ENCODE measurements at regions not wholly inside any gene's neighbourhood (a gene's known extent, or its start where the extent isn't known, plus 50 kb on each side); places are given as distances from the start of the nearest gene placed in this dataset.
A peak's percentile ranks its signal among the peaks of the same experiment; 100 is the strongest.
"Not testable (repeated sequence)": the region's sequence is repeated elsewhere in the genome, so short reads cannot be mapped to it uniquely, and the experiment has no call there.

DNA sequence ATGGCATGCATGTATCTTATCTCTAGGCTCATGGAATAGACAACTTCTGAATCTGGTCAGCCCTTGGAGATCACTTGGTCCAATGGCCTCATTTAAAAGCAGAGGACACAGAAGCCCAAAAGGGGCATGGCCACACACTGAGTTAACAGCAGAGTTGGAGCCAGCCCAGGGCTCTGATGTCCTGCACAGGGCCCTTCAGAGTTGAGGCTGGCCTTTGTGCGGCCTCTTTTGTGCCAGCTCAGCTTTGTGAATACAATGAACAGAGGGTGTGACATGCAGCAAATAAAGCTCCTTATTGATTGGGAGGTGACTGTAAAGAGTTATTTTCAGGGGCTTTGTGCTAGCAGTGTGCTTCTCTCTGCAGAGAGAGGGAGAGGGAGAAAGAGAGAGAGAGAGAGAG lies 150.1 kb upstream of the STK32A start:
- DNase-seq: no peak

DNA sequence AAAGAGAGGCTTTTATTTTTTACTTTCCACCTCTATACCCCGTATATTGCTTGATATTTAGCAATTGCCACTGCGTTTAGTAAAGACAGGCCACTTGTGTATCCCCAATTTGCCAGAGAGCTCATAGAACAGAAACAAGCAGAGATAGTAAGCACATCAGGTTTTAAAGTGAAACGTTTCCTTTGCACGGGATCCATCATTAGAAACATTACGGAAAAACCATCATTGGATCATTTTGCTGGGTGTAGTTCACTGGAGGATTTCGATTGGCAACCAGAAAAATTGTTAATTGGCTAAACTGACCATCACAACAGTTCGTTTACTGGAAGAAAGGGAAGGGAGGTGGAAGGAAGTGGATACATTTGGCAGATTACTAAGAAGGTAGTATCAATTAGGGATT lies 149.4 kb upstream of the STK32A start:
- no peak for DNase-seq

DNA sequence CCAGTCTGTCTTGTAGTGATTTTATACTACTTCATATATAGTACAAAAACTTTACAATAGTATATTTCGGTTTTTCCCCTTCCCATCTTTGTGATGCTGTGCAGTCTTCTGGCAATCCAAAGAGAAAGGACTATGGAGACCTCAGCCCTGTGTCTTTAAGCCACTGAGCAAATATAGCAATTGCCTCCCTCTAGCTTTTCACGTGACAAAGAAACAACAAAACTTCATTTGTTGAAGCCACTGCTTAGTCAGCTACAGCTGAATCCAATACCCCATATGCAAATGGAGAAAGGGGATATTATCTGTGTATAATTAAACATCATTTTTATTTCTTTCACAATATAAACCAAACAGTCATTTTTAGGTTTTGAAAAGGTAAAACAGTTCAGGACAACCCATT lies 142.8 kb upstream of the STK32A start:
- DNase-seq: no peak

DNA sequence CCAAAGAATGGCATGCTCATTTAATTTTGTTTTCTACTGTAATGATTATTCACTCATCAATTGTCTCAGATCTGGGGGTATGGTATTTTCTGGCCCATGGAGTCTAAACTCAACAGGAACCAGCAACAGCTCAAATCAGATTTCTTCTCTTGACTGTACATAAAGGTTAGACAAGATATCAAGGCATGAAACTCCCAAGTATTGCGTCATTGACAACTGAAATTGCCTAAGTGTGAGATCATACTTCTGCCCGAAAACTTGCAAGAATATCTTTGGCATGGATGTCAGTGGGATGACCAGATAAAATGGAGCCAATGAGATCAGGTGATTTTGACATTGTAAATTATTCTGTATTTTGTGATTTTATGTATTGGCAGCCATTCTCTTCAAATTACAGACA lies 141.7 kb upstream of the STK32A start:
- no peak for DNase-seq

DNA sequence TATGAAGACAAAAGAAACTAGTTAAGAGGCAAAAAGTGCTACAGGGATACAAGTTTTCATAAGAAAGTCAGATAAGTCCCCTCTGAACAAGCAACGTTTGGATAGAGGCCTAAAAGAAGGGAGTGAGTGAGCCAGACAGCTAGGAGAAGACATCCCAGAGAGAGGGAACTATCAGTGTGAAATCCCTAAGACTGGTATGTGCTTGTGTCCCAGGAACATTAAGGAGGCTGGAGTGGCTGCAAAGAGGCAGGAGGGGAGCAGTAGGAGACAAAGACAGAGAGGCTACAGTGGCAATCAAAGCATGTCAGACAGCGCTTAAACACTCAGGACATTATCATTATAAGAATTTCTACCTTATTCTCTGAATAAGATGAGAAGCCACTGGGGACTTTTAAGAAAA lies 139.1 kb upstream of the STK32A start:
- DNase-seq: no peak

DNA sequence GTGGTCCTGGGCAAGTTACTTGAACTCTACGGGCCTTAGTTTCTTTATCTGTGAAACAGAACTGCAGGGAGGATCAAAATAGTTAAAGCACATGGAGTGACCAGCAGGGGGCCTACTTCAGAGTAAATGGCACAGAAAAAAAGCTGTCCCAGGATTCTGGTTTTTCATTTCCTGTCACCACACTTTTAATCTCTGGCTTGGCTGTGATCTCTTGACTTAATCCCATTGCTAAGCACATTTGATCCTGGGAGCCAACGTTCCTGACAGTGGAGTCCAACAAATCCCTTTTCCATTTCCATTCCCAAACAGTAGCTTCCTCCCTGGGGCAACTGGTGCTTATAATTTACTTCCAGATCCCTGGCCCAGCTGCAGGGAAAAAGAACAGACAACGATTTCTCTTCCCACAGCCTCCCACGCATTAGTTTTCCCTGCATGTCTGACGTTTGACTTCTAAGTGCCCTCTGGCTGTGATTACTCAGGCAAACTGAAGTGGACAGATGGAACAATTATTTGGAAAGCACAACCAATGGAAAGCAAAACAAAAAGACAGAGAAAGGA lies 136.5 kb upstream of the STK32A start:
- DNase-seq: peak; percentile 37

DNA sequence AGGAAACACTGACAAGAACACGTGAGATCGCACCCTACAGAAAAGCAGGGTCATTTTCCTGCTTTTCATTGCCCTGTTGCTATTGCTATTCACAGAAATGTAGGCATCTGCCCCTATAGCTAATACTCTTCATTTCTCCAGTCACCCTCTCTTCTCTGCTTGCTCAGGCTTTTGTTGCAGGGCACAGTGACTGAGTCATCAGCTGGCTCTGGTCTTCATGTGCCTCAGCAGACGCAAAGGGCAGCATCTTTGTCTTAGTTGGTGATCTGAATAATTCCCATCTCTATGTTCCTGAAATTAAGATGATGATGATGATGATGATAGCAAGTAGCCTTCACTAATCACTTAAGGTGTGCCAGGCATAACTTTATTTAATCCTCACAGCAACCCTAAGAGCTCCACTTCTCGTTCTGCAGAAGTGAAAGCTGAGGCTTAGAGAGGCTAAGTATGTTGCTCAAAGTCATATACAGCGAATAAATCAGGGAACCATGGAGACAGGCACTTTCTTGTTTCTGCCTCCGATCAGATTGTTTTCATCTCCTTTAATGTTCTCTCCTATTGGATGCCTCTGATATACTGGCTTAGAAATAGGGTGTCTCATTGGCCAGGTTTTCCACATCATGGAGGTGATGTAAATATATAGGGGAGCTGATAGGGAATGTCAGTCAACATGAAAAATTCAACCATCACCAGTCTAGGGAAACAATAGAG lies 133.0 kb upstream of the STK32A start:
- no peak for DNase-seq

DNA sequence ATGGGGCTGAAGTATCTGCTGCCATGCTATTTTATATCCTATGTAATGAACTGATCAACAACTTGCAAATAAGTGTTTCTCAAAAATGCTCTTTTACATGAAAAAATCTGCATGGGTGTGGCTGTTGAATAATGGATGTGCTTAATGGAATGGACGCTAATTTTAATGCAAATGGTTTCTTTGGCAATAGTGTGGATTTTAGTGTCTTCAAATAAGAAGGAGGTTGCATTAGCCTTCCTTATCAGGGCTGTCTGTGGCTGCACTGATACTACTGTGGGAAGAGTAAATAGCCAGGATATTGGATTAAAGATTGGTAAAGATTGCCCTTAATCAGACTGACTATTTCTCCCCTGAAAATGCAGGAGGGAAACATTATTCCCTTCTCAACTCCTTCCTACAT lies 121.9 kb upstream of the STK32A start:
- DNase-seq: no peak

DNA sequence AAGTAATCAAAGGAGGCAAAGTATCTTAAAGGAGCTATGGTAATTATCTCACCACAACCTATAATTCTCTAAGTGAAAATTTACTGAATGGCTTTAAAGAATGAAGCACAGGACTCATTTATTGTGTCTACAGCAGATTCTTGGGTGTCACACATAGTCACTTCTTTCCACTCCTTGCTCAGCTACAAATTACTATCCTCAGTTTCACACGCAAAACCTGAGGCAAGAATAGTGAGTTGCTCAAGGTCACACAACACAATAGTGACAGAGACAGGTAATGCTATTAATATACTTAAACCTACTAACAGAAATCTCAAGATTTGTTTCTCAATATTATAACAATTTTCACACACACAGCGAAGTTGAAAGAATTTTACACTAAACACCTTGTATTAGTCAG lies 120.9 kb upstream of the STK32A start:
- no peak for DNase-seq

DNA sequence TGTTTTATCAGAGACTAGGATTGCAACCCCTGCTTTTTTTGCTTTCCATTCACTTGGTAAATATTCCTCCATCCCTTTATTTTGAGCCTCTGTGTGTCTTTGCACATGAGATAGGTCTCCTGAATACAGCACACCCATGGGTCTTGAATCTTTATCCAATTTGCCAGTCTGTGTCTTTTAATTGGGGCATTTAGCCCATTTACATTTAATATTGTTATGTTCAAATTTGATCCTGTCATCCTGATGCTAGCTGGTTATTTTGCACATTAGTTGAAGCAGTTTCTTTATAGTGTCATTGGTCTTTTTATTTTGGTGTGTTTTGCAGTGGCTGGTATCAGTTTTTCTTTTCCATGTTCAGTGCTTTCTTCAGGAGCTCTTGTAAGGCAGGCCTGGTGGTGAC lies 95.1 kb upstream of the STK32A start:
- not testable (repeated sequence) for DNase-seq

DNA sequence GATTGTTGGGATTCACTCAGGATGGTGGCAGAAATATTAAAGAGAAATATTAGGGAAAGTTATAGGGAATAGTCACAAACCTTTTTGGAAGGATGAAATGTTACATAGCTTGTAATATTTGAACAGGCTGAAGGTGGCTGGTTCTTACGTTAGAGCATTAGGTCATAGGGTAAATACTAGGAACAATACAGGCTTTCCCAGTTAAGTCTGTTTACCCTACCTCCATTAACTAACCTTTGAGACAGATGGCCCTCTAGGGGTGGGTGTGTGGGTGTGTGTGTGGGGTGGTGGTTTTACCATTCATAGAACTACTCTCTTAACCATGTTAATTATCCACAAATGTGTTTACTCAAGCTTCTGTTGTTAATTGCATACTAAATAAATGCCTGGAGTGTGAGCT lies 94.3 kb upstream of the STK32A start:
- no peak for DNase-seq

DNA sequence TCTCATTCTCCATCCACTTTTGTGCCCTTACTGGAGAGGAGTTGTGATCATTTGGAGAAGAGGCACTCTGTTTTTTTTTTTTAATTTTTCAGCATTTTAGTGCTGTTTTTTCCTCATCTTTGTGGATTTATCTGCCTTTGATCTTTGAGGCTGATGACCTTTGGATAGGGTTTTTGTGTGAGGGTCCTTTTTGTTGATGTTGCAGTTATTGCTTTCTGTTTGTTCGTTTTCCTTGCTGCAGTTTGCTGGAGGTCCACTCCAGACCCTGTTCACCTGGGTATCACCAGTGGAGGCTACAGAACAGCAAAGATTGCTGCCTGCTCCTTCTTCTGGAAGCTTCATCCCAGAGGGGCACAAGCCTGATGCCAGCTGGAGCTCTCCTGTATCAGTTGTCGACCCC lies 93.2 kb upstream of the STK32A start:
- DNase-seq: not testable (repeated sequence)

DNA sequence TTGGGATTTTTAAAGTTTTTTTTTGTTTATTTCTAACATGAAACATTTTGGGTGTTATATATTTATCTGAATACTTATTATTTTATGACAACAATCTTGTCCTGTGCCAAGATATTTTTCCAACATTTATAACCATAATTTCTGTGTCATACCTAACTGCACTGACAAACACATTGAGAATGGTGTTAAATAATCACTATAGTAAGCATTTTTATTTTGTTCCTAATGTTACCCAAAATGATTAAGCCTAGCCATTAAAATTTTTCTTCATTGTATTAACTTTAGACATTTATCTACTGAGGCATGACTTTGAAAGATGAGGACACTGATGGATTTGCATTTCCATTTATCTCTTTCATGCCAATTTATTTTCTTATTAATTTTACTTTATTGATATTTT lies 91.6 kb upstream of the STK32A start:
- no peak for DNase-seq

DNA sequence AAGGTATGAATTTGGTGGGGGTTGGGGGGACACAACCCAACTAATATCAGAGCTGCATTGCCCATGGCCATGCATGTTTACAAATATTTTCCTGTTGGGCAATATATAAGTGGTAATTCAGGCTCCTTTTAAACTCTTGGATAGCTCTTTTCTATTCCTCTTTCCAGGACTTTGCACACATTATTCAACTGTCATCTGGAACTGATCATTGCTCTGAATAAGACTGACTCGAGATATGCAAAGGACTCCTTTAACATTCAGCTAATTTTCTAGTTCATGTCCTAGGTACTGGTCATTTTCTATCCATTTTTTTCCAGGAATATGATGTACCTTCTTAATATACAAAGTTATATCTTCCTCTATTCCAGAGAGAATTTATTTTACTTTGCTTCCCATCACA lies 89.5 kb upstream of the STK32A start:
- DNase-seq: no peak

DNA sequence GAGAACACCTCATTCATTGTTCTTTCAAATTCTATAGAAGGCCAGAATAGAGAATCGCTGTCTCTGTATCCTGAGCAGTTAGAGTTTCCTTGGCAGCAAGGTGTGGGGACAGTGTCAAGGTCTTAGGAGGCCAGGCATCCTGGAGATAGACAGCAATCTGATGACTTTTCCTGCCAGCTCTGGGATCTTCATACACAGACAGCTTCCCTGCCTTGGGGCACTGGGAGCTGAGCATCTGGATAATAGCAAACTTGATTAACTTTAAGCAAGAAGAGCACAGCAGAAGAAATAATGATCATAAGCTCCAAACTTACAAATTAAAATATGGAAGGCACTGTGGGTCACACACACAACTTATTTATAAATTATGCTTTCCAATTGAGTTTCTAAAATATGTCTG lies 86.1 kb upstream of the STK32A start:
- DNase-seq: no peak

DNA sequence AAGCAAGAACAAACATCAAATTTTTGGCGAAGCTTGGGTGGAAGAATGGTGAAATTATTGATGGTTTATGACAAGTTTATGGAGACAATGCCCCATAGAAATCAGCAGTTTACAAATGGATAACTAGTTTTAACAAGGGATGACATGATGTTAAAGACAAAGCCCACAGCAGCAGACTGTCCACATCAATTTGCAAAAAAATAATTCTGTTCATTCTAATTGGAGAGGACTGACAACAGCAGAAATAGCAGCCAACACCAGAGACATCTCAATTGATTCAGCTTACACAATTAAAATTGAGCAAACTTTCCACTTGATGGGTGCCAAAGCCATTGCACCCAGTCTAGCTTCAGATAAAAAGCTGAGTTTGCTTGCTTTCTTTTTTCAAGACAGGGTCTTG lies 82.7 kb upstream of the STK32A start:
- no peak for DNase-seq

DNA sequence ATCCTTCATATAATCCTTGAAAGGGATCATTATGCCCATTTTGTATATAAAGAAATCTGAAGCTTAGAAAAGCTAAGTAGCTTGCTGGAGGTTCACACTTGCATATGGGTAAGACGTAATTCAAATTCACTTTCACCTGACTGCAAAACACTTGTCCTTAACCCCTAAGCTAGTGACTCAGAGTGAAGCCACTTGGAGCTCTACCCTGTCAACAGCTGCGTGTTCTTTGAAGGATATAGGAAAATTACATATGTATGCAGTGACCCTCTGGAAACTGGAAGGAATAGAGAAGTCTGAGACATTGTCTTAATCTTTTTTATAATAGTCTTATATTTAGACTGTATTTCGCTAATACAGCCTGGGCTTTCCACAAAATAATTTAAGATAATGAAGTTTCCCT lies 80.0 kb upstream of the STK32A start:
- no peak for DNase-seq

DNA sequence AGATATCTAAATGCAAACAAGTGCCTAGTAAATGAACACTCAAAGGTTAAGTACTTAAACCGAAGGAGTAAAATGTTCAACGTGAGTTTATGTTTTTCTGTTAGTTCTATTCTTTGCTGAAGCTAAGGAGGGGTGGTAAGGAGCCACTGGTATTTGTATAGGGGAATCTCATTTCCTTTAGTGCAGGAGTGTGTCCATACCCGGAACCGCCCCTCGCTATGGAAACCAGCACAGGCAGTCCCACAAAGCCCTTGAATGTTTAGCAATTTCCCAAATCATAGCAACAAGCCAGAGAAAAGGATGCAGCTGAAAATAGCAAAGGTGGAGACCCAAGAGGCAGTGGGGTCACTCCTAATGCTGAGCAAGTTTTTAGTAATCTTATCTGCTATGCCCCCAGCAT lies 78.8 kb upstream of the STK32A start:
- DNase-seq: no peak

DNA sequence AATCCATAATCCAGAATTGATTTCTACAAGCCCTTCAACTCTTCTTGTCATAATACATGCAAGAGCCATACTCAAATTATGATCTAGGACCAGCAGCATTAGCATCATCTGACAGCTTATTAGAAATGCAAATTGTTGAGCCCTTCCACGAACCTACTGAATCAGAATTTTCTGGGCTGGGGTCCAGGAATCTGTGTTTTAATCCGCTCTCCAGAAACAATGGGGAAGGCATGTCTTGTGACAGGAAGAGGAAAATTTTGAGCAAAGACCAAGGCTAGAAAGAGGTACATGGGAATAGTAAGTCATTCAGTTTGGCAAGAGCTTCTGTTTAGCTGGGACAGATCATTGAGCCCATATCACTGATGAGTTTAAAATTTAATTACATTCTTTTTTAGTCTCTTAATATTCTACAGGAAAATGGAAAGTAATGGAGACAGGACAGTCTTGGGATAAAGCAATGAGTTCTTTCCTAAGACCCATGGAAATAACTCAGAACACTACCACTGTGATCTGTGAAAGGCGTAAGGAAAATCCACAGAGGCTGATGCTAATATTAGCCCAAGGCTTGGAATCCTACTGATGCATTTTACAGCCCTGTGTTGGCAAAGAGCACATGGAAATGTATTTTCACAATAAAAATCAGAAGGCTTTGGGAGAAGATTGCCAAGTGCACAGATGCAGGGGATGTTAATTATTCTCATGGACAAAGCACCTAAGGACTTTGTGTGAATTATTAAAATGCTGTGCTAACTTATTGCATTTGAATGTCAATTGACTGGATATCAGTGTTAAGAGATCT lies 73.7 kb upstream of the STK32A start:
- DNase-seq: peak; percentile 58

DNA sequence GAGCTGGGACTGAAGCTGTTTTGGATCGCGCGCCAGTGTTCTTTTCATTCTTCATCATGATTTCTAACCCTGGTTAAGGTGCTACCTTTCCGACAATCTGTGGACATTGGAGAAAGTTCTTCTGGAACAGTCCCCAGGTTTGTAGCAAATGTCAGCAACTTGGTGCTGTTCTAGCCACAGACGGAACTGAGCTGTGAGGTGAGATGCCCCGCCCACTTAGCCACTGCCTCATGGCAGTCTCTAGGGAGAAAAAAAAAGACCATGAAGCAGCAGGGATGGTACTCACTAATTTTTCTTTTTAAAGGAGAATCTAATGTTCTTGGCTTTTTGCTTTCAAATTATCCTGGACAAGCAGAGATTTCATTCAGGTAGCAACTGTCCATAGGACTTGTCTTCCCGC lies 72.1 kb upstream of the STK32A start:
- DNase-seq: no peak

DNA sequence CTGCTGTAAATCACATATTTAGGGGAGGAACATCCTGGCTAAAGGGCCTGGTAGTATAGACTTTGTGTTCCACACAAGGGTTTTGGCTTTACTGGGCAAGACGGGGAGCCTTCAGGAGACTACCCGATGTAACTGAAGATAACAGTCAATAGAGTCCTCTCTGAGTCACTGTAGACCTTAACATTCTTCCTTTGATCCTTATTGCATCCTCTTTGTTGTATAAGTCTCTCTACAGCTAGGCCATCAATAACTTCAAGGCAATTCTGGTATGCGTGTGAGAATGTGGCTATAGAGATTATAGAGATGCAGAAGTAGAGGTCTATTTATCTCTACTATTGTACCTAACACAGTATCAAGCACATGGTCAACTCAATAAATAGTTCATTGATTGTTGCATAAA lies 67.3 kb upstream of the STK32A start:
- DNase-seq: no peak

DNA sequence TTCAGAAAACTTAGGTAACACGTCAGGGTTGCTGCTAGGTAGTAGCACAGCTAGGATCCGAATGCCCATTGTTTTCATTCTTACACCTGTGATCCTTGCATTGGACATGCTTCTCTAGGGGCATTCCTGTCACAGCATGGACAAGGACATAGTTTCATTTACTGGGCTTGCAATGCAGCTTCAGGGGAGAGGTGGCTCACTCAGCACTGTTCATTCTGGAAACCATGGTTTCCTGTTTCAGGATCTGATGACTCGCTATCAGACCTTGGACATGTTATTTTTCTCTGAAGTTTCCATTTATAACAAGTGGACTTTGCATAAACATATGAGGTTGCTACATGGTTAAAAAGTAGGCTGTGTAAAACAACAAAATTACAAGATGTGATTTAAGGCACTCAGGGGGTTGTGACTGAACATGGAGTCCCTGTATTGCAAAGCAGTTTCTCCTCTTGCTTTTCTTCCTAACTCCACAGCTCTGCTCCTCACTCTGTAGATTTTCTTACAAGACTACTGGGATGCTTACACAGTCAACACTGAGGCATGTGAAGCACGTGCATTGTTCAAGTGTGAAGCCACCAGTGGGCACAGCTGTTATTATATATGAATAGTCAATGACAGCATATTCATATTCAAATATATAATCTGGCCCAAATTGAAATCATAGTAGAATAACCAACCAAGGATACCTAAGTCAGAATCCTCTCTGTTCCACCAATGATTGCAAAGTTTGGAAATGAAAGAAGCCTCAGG lies 66.1 kb upstream of the STK32A start:
- DNase-seq: no peak

DNA sequence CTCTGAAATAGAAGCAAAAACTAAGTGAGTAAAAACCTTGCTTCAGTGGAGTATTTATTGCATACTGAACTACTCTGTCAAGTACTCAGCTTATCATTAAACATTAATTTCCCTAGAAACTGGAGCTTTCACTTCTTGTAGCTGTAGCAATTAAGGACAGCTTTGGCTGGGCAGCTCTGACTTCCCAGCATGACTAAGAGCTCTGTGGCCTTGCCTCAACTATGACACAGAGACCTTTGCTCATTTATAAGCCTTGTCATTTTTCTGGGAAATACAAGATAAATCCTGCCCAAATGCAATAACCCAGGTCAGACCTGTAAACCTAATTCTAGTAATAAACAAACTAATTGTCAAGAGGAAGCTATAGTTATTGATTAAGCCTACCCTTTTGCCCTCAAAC lies 65.4 kb upstream of the STK32A start:
- no peak for DNase-seq

All from hindlimb muscle (tissue), 1 donor.